ENCODE measurements at regions not wholly inside any gene's neighbourhood (a gene's known extent, or its start where the extent isn't known, plus 50 kb on each side); places are given as distances from the start of the nearest gene placed in this dataset.

- intact Hi-C loops (cut with DNase I), result no loop called here
- no peak for DNase-seq
These were observed 123.0 kb upstream of the SEC61G start for GRCh38 chr7:54881816-54882520.

GRCh38 chr7:54882694-54883093, 123.7 kb upstream of the SEC61G start:
- intact Hi-C loops (cut with DNase I), result no loop called here

GRCh38 chr7:54883576-54883975, 124.6 kb upstream of the SEC61G start:
- intact Hi-C loops (cut with DNase I), result no loop called here
- DNase-seq, result no peak

More at GRCh38 chr7:54882694-54883093, 123.7 kb upstream of the SEC61G start:
- DNase-seq, result no peak

DNA sequence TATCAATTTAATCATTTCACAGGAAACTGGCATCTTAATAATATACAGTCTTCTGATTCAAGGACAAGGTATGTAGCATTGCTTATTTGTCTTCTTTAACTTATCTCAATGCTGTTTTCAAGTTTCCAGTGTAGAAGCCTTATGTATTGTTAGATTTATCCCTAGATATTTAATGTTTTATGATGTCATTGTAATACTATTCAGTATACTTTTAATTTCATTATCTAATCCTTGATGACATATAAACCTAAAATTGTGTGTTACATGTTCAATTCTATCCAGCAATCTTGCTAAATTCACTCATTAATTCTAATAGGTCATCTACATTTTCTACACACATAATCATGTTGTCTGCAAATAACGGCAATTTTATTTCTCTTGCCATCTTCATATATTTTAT, 126.3 kb upstream of the SEC61G start:
- intact Hi-C loops (cut with DNase I), result no loop called here
- no peak for DNase-seq

- intact Hi-C loops (cut with DNase I), result no loop called here
- DNase-seq, result peak; percentile 34 to 84 (median 68)
These were observed 129.2 kb upstream of the SEC61G start for GRCh38 chr7:54888067-54888733.

DNA sequence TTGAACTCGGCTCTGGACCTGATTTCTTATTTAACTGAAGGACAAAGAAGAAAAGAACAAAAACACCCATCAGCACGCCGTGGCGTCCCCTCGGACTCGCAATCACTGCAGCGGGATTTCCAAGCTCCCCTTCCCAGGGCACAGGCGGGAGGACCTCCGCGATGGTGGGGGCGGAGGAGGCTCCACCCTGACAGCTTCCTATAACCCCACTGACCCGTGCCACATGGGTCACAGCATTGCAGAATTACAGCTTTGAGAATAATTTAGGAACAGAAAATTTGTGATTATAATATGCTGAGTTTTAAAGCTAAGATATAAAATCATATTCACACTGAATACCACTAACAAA, 129.7 kb upstream of the SEC61G start:
- DNase-seq, result peak in 2 of 42 donors; percentile 4 to 11
- intact Hi-C loops (cut with DNase I), result no loop called here

GRCh38 chr7:54897891-54898290, 120.9 kb upstream of the EGFR start:
- no peak for DNase-seq
- intact Hi-C loops (cut with DNase I), result no loop called here

GRCh38 chr7:54898659-54899340, 120.0 kb upstream of the EGFR start:
- no peak for DNase-seq
- intact Hi-C loops (cut with DNase I), result no loop called here

DNA sequence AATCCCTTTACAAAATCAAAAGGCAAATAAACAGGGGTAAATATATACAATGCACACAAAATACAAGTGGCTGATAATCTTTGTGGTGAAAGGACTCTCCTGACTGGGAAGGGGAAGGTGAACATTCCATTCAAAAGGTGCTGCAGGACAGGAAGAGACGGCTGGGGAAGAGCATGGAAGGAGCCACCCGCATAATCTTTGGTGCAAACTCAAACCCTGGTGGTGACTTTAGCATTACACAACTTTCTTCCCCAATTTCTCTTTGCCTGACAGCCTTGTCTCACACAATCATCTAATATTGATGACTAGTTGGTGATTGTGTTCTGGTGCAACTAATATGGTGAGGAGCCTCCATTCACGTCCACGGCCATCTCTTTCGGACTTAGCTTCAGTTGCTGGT, 117.0 kb upstream of the EGFR start:
- no peak for DNase-seq
- intact Hi-C loops (cut with DNase I), result no loop called here

DNA sequence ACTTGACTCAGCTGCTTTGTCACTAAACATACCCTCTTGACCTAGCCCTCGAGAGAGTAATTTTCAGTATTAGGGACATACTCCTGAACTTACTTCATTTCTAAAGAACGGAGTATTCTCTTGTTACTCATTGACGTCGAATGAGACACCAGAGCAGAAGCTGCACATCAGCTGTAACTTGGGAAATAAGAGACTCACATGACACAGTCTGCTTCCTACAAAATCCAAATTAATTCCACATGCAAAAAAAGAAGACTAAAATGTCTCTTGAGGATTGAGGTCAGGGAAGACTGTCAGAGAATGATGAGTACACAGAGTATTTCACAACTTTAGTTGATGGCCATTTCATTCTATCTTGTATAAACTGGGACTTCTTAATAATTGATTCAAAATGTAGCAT, 114.7 kb upstream of the EGFR start:
- intact Hi-C loops (cut with DNase I), result no loop called here
- DNase-seq, result no peak

DNA sequence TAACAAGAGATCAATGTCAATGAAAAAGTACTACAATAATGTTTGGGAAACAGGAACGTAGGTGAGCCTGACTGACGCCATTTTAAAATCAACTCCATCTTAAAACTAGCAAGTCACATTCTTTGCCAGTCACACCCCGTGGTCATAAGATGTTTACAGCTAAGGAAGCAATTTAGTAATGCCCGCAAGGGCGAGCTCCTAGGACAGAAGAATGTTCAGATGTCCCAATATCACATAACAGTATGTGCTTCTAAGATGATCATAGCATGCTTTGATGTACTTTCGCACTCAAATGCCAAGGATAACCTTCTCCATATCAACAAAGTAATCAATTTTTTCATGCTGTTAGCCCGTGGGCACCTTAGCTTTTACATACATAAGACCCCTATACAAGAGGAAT, 113.8 kb upstream of the EGFR start:
- intact Hi-C loops (cut with DNase I), result no loop called here
- DNase-seq, result no peak

DNA sequence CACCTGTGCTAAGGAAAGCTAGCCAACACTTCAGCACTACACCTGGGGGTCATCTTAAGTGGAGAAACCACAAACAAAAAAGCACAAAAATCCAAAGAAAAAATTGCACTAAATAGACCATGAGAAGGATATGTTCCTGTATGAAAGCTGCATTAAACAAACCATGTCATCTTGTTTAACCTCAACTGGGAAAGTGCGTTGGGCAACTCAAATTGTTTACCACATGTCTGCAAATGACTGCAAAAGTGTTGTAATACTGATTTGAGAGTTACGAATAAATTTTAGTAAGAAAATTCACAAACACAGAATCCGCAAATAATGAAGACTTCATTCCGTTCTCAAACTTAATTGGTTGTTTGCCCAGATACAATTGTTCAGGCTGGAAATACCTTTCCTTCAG, 111.9 kb upstream of the EGFR start:
- DNase-seq, result no peak
- intact Hi-C loops (cut with DNase I), result no loop called here

DNA sequence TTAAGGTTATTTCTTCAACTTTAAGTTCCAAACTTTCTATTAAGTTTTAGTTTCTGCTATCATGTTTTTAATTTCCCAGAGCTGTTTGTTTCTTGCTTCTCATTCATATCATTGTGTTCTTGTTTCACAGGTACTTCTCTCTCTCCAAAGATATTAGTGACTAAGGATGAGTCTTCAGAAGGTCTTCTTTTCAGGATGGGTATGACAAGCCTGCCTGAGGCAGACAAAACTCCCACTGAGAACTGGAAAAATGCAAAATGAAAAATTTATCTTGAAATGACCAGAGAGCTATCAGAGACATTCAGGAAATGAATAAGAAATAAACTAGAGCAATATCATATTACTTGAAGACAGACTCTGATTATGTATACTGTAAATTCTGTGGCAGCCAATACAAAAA, 110.8 kb upstream of the EGFR start:
- intact Hi-C loops (cut with DNase I), result no loop called here
- no peak for DNase-seq

DNA sequence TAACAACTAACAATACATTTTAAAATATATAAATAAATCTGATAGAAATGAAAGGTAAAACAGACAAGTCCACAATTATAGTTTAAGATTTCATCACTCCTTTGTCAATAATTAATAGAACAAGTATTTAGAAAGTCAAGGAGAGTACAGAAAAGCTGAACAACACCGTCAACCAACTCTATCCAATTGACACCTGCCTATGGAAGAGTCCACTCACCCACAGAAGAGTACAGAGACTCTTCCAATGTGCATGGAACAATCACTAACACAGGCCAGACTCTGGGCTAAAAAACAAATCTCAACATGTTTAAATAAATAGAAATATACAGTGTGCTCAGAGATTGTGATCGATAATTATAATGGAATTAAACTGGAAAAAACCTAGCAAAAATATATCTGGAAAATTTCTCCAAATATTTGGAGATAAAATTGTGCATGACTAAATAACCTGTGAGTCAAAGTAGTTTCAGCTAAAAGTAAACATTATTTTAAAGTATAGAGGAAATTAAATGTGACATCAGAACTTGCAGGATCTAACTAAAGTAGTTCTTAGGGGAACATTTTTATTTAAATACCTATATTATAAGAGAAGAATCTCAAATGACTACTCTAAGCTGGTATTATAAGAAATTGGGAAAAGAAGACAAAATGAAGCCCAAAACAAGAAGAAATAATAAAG, 109.9 kb upstream of the EGFR start:
- intact Hi-C loops (cut with DNase I), result no loop called here
- DNase-seq, result no peak

DNA sequence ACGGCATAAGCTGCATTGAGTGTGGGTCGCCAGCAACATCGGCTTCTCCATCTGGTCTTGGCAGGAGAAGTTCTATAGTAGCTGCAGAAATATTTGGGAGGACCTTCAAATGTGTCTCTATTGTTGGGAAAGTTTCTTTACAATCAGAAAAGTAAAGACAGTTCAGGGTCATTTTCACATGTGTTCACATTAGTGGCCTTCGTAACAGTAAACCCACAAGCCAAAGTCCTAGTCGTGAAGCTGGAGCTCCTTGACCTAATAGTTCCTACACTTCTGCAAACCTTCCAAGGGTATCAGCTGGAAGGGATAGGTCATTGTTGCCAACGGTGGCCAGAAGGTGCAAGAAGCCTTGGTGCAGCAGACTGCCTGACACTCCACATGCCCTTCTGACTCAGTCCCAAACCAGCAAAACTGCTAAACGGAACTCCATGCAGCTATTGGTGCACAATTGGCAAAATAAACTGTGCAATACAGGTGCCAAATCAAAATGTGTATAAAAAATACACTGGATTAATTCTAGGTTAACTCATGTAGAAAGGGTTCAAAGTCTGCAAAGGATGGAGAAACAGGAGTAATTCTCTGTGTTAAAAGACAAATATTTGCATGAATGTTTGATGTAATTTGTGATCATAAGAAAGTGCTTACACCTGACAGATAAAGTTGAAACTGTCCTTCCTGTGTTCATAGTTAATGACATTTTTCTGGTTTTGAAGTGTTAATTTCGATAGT, 102.8 kb upstream of the EGFR start:
- intact Hi-C loops (cut with DNase I), result no loop called here
- no peak for DNase-seq

GRCh38 chr7:54917613-54918391, 101.0 kb upstream of the EGFR start:
- DNase-seq, result no peak

DNA sequence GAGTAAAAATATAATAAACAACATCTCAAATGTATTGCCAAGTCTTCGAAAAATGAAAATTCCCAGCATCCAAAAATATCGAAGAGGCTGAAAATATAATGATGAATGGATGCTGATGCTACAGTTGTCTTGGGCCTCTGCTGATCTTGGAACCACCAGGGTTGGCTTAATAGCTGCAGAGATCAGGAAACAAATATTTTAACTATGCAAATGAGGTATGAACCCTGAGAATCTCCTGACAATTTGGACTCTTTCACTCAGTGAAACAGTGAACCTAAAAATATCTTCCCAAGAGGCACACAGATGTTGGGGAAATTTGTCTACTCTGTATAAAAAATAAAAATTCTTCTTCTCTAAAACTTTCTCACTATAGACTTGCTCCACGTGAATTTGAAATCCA, 97.7 kb upstream of the EGFR start:
- intact Hi-C loops (cut with DNase I), result no loop called here

More at GRCh38 chr7:54917613-54918391, 101.0 kb upstream of the EGFR start:
- intact Hi-C loops (cut with DNase I), result no loop called here

DNA sequence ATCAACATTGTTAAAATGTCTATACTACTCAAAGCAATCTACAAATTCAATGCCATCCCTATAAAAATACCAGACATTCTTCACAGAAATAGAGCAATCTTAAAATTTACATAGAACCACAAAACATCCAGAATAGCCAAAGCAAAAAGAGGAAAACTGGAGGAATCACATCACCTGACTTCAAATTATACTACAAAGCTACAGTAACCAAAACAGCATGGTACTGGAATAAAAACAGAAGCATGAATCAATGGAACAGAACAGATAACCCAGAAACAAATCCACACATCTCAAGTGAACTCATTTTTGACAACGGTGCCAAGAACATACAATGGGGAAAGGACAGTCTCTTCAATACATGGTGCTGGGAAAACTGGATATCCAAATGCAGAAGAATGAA, 87.3 kb upstream of the EGFR start:
- intact Hi-C loops (cut with DNase I), result no loop called here
- no peak for DNase-seq

More for the DNA sequence above, 97.7 kb upstream of the EGFR start:
- DNase-seq, result no peak
